ENCODE measurements at regions not wholly inside any gene's neighbourhood (a gene's known extent, or its start where the extent isn't known, plus 50 kb on each side); places are given as distances from the start of the nearest gene placed in this dataset.
"Not testable (repeated sequence)": the region's sequence is repeated elsewhere in the genome, so short reads cannot be mapped to it uniquely, and the experiment has no call there.

DNA sequence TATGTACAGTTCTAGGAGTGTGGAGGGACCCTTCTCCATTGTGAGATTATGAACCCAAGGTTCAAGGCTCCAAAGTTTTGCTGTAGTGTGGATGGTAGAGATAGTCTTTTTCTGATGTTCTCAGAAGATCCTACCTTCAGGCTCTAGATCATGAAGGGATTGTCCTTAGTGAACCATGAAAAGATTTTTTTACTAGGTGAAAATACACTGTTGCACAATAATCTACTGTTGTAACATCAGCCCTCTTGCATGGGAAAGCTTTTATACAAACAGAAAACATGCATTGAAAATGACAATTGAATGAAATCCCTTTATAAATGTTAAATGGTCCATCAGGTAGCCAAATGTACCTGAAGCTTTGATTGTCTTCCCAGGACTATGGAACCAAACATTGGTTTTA lies 177.8 kb downstream of the FAM76B start:
- H3K36me3 ChIP-seq, result no peaks in the 10 kb centered on the region
- DNase-seq, result no peak
- H3K27me3 ChIP-seq, result no peaks in the 10 kb centered on the region
- H3K27ac ChIP-seq, result no peak overlapping the region
- H3K4me1 ChIP-seq (ENCODE audit: insufficient read depth), result no peaks in the 10 kb centered on the region
- no peaks in the 10 kb centered on the region for H3K9me3 ChIP-seq
- TF ChIP-seq EP300 (IDR thresholded peaks at IDR 0.05), result no peak
- no peak for TF ChIP-seq POLR2A (IDR thresholded peaks at IDR 0.05)
- no peak for TF ChIP-seq CTCF (IDR thresholded peaks at IDR 0.05)
- intact Hi-C loops (cut with DNase I), result no loop called here
- no peak overlapping the region for H3K4me3 ChIP-seq

- DNase-seq; H3K36me3 ChIP-seq; H3K4me1 ChIP-seq (ENCODE audit: insufficient read depth); intact Hi-C loops (cut with DNase I); H3K4me3 ChIP-seq; H3K27me3 ChIP-seq; H3K9me3 ChIP-seq; H3K27ac ChIP-seq: not testable (repeated sequence)
- 95 to 96% (median 96%) methylated on average over 5 of the region's 5 CpGs for WGBS, 3 donors
These were observed 179.4 kb downstream of the FAM76B start for GRCh38 chr11:95610185-95610584.

DNA sequence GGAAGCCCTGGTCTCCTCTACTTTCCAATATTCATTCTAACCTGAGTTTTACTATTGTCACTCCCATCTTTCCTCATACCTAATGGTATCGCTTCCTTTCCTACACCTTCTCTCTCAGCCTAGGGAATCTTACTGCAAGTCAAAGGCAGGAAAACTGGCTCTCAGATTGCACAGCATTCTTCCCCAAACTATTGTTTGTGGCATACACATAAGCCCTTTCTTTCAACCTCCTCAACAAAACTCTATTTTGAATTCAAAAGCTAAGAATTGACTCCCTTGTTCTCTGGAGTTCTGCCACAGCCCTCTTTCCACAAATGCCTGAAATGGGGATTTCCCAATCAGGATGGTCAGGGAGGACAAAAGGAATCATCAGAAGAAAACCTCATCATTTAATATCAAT lies 181.5 kb downstream of the FAM76B start:
- H3K9me3 ChIP-seq, result no peaks in the 10 kb centered on the region
- no peak overlapping the region for H3K27ac ChIP-seq
- intact Hi-C loops (cut with DNase I), result no loop called here
- H3K4me3 ChIP-seq, result no peak overlapping the region
- H3K4me1 ChIP-seq (ENCODE audit: insufficient read depth), result no peaks in the 10 kb centered on the region
- H3K27me3 ChIP-seq, result no peaks in the 10 kb centered on the region
- DNase-seq, result no peak
- H3K36me3 ChIP-seq, result no peaks in the 10 kb centered on the region
- 98 to 100% (median 100%) methylated on average over 1 of the region's 1 CpG for WGBS, 3 donors
- TF ChIP-seq CTCF (IDR thresholded peaks at IDR 0.05) (no peak), POLR2A (IDR thresholded peaks at IDR 0.05) (no peak), EP300 (IDR thresholded peaks at IDR 0.05) (no peak)

- H3K4me1 ChIP-seq (ENCODE audit: insufficient read depth), result no peaks in the 10 kb centered on the region
- WGBS, 3 donors, result 86 to 94% (median 92%) methylated on average over 3 of the region's 3 CpGs
- no peaks in the 10 kb centered on the region for H3K36me3 ChIP-seq
- no peaks in the 10 kb centered on the region for H3K27me3 ChIP-seq
- H3K4me3 ChIP-seq, result no peak overlapping the region
- no peak overlapping the region for H3K27ac ChIP-seq
- no peaks in the 10 kb centered on the region for H3K9me3 ChIP-seq
- TF ChIP-seq POLR2A (IDR thresholded peaks at IDR 0.05) (no peak), EP300 (IDR thresholded peaks at IDR 0.05) (no peak), CTCF (IDR thresholded peaks at IDR 0.05) (no peak)
- no peak for DNase-seq
- intact Hi-C loops (cut with DNase I), result no loop called here
These were observed 182.8 kb downstream of the FAM76B start for GRCh38 chr11:95606824-95607223.

GRCh38 chr11:95605271-95605940 lies 184.2 kb downstream of the FAM76B start:
- DNase-seq, result no peak
- WGBS, 3 donors, result 67 to 75% (median 74%) methylated on average over 3 of the region's 3 CpGs
- TF ChIP-seq EP300 (IDR thresholded peaks at IDR 0.05), result no peak
- no peak for TF ChIP-seq CTCF (IDR thresholded peaks at IDR 0.05)
- TF ChIP-seq POLR2A (IDR thresholded peaks at IDR 0.05), result no peak
- intact Hi-C loops (cut with DNase I), result no loop called here
- no peaks in the 10 kb centered on the region for H3K9me3 ChIP-seq
- H3K27ac ChIP-seq, result no peak overlapping the region
- H3K4me1 ChIP-seq (ENCODE audit: insufficient read depth), result no peaks in the 10 kb centered on the region
- H3K36me3 ChIP-seq, result no peaks in the 10 kb centered on the region
- H3K4me3 ChIP-seq, result no peak overlapping the region
- no peaks in the 10 kb centered on the region for H3K27me3 ChIP-seq

All from ovary (tissue), 7 donors.